ENCODE measurements at regions not wholly inside any gene's neighbourhood (a gene's known extent, or its start where the extent isn't known, plus 50 kb on each side); places are given as distances from the start of the nearest gene placed in this dataset.

GRCh38 chr11:115765803-115766239 lies 261.6 kb upstream of the CADM1 start:
- no peak overlapping the region for H3K27ac Mint-ChIP-seq (ENCODE audit: unreplicated experiment)
- H3K4me3 Mint-ChIP-seq: no peak overlapping the region
- H3K4me1 Mint-ChIP-seq: peaks cover 4% of the 10 kb centered on the region
- H3K36me3 Mint-ChIP-seq (ENCODE audit: low read depth): no peaks in the 10 kb centered on the region
- no peak for DNase-seq (ENCODE audit: low read depth, low spot score)
- H3K27me3 Mint-ChIP-seq (ENCODE audit: low read depth): no peaks in the 10 kb centered on the region
- H3K9me3 Mint-ChIP-seq: no peaks in the 10 kb centered on the region
- no peak for TF ChIP-seq CTCF (conservative IDR thresholded peaks at IDR 0.05)

DNA sequence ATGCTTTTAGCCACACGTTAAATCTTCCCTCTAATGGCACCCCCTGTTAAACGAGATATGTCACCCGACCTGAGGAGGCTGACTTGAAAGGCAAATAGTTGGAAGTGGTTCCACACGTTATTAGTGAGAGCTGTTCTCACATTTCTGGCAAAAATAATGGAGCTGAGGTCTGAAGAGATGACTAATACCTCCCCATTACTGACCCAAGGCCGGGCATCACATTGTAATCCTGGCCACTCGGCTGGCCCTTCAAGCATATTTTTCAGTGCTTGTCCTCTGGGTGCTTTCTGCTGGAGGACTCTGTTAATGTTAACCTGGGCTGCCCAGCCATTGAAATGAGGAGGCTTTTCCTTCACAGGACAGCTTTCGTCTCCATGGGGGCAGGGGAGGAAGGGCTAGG lies 260.0 kb upstream of the CADM1 start:
- H3K36me3 Mint-ChIP-seq (ENCODE audit: low read depth): no peaks in the 10 kb centered on the region
- peaks cover 8% of the 10 kb centered on the region for H3K4me1 Mint-ChIP-seq
- DNase-seq (ENCODE audit: low read depth, low spot score): no peak
- H3K4me3 Mint-ChIP-seq: no peak overlapping the region
- H3K27me3 Mint-ChIP-seq (ENCODE audit: low read depth): no peaks in the 10 kb centered on the region
- no peaks in the 10 kb centered on the region for H3K9me3 Mint-ChIP-seq
- no peak for TF ChIP-seq CTCF (conservative IDR thresholded peaks at IDR 0.05)
- no peak overlapping the region for H3K27ac Mint-ChIP-seq (ENCODE audit: unreplicated experiment)

GRCh38 chr11:115761817-115762216 lies 257.6 kb upstream of the CADM1 start:
- Mint-ChIP-seq H3K4me3 (peak overlapping the region; percentile 25), H3K36me3 (ENCODE audit: low read depth) (no peaks in the 10 kb centered on the region), H3K4me1 (peaks cover 13% of the 10 kb centered on the region), H3K27ac (ENCODE audit: unreplicated experiment) (no peak overlapping the region), H3K9me3 (no peaks in the 10 kb centered on the region), H3K27me3 (ENCODE audit: low read depth) (peaks cover 10% of the 10 kb centered on the region)
- no peak for DNase-seq (ENCODE audit: low read depth, low spot score)
- no peak for TF ChIP-seq CTCF (conservative IDR thresholded peaks at IDR 0.05)

GRCh38 chr11:115761348-115761747 lies 257.1 kb upstream of the CADM1 start:
- no peak for DNase-seq (ENCODE audit: low read depth, low spot score)
- H3K27me3 Mint-ChIP-seq (ENCODE audit: low read depth): peaks cover 10% of the 10 kb centered on the region
- peaks cover 13% of the 10 kb centered on the region for H3K4me1 Mint-ChIP-seq
- H3K27ac Mint-ChIP-seq (ENCODE audit: unreplicated experiment): no peak overlapping the region
- TF ChIP-seq CTCF (conservative IDR thresholded peaks at IDR 0.05): no peak
- H3K9me3 Mint-ChIP-seq: no peaks in the 10 kb centered on the region
- peak overlapping the region; percentile 25 for H3K4me3 Mint-ChIP-seq
- no peaks in the 10 kb centered on the region for H3K36me3 Mint-ChIP-seq (ENCODE audit: low read depth)

DNA sequence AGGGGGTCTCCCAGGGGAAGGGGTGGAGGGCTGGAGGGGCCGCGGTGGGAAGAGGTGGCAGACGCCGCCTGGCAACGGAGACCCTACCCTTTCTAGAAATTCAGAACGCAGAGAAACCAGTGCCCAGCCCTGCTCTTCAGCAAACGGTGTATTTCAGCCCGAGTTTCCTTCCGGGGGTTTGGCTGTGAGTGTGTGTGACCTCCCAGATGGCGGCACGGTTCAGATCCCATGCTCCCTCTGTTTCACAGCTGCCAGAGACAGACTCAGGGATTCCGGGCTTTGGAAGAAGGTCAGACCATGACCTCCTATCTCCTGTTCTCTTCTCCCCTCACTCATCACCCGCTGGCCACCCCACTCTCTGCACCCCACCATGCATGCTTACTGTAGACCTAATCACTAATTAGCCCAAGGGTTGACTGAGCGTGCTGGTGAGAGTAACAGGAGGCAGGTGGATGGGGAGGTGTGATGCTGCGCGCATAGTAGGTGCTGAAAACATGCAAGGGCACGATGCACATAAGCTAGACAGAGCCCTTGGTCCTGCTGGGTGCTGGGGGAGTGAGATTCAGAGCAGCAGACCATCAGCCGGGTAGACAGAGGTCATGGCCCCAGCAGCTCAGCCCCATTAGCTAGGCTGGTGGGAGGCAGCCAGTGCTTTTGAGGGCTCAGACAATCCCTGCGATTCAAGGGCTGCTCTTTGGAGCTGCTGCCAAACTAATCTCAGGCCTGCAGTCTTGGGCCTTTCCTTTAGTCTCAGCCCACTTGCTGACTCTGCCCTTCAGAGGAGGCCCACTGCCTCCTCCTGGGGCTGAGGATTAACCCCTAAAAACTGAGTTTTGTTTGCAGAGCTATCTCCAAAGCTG lies 256.5 kb upstream of the CADM1 start:
- no peak for TF ChIP-seq CTCF (conservative IDR thresholded peaks at IDR 0.05)
- H3K27me3 Mint-ChIP-seq (ENCODE audit: low read depth): peaks cover 10% of the 10 kb centered on the region
- no peak overlapping the region for H3K27ac Mint-ChIP-seq (ENCODE audit: unreplicated experiment)
- H3K4me3 Mint-ChIP-seq: peak overlapping the region; percentile 73
- DNase-seq (ENCODE audit: low read depth, low spot score): peak; percentile 24
- H3K36me3 Mint-ChIP-seq (ENCODE audit: low read depth): no peaks in the 10 kb centered on the region
- no peaks in the 10 kb centered on the region for H3K9me3 Mint-ChIP-seq
- peaks cover 13% of the 10 kb centered on the region for H3K4me1 Mint-ChIP-seq
